GM18498 (cell line): ENCODE measurements at regions not wholly inside any gene's neighbourhood (a gene's known extent, or its start where the extent isn't known, plus 50 kb on each side); places are given as distances from the start of the nearest gene placed in this dataset.
"Not testable (repeated sequence)": the region's sequence is repeated elsewhere in the genome, so short reads cannot be mapped to it uniquely, and the experiment has no call there.

ENCODE experiments used
- ATAC-seq: cut with Tn5 transposase; IDR thresholded peaks from one replicate; pipeline ENCODE4 v1.9.1; 2021; ENCODE audit warnings: mild to moderate bottlenecking, moderate library complexity; ENCODE audit not compliant: unreplicated experiment

DNA sequence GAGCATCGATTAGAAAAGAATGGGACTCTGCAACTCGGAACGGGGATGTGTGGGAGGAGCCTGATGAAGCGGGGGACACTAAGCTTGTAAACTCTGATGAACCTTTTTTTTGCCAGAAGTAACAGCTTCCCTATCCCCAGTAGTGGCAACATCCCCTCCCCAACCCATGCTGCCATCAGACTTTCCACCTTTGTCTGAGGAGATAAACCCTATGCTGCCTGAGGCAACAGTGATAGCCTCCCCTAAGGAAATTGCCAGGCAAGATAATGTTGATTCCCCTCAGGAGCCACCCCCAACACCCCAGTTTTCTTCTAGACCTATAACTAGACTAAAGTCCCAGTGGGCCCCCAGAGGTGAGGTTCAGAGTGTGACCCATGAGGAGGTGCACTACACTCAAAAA, 173.7 kb downstream of the AKR1D1 start:
- ATAC-seq, result no peak

DNA sequence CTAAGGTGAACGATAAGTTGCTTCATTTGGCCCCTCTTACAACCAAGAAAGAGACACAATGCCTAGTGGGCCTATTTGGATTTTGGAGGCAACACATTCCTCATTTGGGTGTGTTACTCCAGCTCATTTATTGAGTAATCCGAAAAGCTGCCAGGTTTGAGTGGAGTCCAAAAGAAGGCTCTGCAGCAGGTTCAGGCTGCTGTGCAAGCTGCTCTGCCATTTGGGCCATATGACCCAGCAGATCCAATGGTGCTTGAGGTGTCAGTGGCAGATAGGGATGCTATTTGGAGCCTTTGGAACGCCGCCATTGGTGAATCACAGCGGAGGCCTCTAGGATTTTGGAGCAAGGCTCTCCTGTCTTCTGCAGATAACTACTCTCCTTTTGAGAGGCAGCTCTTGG, 176.4 kb downstream of the AKR1D1 start:
- ATAC-seq, result not testable (repeated sequence)

- ATAC-seq, result no peak
Measured at GRCh38 chr7:138254444-138254843, 178.2 kb downstream of the AKR1D1 start.

DNA sequence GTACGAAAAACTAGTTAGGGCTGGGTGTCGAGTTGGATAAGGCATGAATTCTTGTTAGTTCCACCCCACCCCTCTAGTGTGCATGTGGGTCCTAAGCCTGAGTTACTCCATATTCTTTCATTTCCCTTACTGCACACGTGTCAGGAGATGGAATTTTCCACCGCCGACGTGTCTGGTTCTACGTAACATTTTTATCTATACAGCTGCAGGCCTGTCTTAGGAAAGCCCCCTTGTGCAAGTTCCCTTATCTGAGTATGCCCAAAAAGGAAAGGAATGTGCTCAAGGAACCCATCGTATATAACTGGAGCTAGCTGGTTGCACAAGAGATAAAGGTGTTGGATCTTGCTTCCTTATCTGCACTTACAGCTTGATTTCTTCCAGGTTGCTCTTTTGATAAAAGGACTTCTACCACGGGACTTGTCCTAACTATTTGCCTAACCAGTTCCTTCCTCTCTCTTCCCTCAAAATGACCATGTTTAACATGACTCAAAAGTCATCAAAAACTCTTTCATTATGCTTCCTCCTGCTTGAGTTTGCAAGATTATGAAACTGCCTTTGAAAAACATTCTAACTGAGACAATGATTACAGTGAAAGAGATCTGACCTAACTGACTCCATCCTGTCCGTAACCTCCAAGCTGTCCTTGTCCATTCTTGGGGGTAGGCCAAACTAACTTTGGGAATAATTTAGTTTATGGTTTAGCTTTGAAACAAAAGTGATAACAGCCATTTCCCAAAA, 181.4 kb downstream of the AKR1D1 start:
- ATAC-seq, result no peak

DNA sequence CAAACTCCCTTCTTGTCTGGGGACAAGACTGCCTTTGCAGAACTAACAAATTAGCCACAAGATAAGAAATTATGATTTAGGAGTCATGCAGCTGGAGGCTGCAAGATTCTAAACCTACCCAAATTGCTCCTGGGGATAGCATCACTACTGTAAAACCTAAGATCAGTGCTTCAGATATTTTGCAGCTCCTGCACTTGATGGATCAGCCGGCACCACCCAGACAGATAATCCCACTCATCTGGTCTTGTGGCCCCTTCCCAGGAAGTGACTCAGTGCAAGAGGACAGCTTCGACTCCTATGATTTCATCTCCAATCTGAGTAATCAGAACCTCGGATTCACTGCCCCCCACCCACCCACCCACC, 181.9 kb downstream of the AKR1D1 start:
- no peak for ATAC-seq

DNA sequence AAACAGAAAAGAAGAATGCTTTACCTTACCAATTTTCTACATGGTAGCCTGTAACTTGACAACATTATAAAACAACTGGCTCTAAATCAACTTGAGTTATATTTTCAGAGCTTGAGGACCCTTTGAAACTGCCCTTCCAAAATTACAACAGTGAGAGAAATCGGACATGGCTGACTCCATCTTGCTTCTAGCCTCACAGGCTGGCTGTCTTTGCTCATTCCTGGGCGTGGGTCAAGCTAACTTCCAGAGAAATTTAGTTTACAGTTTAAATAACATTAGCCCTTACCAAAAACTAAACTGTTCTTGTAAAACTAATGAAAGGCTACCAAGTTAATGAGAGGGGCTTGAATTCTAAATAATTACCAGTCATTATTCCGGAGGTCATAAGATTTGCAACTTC, 183.4 kb downstream of the AKR1D1 start:
- no peak for ATAC-seq

DNA sequence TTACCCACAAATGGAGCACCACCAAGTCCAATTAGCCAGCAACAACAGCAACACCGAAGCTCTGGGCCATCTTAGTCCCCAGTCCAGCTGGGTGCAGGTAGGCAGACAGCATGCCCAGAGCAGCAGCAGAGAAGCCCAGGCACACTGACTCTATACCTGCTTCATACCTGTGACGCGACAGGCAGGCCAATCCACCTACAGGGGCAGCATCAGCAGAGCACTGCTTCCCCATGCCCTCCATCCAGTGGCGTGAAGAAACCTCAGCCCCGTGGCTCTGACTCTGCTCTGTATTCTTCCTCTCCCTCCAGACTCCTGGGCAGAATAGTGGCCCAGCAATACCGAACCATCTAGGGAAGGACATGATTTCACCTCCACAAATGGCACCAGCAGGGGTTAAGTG, 191.7 kb downstream of the AKR1D1 start:
- ATAC-seq, result no peak

DNA sequence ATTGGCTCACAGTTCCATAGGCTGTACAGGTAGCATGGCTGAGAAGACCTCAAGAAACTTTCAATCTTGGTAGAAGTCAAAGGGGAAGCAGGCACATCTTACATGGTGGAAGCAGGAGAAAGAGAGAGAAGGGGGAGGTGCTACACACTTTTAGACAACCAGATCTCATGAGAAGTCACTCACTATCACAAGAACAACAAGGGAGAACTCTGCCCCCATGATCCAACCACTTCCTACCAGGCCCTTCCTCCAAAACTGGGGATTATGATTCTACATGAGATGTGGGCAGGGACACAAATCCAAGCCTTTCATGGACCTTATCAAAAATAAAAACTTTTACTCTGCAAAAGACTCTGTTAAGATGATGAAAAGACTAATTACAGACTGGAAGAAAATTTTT, 183.2 kb upstream of the TRIM24 start:
- no peak for ATAC-seq

GRCh38 chr7:138278601-138279000, 181.5 kb upstream of the TRIM24 start:
- no peak for ATAC-seq

- ATAC-seq, result no peak
Measured at GRCh38 chr7:138282997-138283396, 177.1 kb upstream of the TRIM24 start.

- no peak for ATAC-seq
Measured at GRCh38 chr7:138285129-138285528, 174.9 kb upstream of the TRIM24 start.

DNA sequence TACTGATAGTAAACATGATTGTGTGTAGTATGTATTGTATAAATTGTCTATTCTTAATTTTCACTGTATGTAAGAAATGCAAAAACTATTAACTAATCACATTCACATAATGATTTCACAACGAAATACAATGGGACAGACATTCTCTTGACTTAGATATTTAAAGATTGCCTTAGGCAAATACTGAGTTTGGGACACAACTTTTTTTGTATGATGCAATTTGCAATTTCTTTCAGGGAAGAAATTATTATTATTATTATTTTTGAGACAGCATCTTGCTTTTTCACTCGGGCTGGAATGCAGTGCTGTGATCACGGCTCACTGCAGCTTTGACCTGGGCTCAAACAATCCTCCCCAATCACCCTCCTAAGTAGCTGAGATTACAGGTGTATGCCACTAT, 173.2 kb upstream of the TRIM24 start:
- no peak for ATAC-seq

DNA sequence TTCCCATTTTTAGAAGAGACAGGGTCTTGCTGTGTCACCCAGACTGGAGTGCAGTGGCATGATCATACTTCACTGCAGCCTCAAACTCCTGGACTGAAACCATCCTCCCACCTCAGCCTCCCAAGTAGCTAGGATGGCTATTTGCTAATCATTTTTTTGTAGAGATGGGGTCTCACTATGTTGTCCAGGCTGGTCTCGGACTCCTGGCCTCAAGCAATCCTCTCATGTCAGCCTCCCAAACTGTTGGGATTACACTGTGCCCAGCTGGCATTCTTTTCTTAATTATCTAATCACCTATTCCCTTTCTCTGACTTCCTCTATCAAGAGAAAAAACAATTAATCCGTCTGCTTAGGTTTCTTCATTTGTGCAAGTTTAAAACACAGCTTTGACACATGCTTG, 172.5 kb upstream of the TRIM24 start:
- no peak for ATAC-seq

DNA sequence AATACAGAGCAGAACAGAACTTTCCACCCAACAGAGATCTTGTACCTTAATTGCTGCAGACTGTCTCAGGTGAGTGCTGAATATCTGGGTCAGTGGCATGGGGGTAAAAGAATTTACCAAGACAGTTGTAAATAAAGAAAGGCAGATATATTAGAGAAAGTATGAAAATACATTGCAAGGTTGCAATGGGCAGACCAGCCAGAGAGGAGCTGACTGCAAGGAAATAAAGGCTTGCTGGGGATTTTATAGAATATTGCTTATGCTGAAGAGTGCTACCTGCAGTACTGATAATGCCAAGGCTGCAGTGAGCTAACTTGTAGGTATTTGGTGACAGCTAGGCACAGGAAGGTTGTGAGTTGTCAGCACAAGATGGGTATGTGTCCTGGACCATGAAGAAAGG, 171.0 kb upstream of the TRIM24 start:
- ATAC-seq, result no peak

DNA sequence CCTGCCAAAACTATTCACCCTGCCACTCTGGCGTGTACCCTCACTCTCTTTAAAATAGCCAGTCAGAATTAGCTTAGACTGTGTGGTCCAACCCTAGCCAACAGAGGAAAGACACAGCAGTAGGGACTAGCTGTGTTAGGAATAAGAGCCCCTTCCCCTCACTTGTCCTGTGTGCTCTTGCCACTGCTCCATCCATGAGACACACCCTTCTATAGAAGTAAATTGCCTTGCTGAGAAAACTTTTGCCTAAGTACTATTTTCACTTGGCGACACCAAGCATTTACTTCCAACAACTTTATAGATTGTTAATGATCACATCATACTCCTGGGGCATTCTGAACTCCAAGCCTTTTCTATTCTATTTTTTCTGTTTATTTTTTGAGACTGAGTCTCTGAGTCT, 170.2 kb upstream of the TRIM24 start:
- ATAC-seq, result no peak

DNA sequence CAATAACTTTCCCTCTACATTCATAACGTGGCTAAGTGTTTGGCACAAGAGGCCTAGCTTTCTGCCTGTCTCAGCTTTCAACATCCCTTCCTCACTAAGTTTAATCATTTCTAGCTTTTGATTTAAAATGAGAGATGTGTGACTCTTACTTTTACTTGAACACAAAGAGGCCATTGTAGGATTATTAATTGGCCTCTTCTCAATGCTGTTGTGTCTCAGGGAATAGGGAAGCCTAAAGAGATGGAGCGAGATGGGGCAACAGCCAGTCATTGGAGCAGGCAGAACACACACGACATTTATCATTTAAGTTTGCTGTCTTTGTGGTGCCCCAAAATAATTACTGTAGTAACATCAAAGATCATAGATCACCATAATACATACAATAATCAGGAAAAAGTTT, 167.1 kb upstream of the TRIM24 start:
- no peak for ATAC-seq

- peak; percentile 80 for ATAC-seq
Measured at GRCh38 chr7:138295049-138295637, 164.9 kb upstream of the TRIM24 start.

DNA sequence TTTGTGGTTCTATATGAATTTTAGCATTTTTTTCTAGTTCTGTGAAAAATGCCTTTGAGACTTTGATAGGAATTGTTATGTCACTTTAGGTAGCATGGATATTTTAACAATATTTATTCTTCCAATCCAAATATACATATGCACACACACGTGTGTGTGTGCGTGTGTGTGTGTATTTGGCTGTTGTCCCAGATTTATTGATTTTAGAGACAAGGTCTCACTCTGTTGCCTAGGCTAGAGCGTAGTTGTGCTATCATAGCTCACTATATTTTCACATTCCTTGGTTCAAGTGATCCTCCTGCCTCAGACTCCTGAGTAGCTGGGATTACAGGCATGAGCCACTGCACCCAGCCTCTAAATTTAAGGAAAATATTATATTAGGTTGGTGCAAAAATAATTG, 162.5 kb upstream of the TRIM24 start:
- ATAC-seq, result no peak

- ATAC-seq, result no peak
Measured at GRCh38 chr7:138299066-138299465, 161.0 kb upstream of the TRIM24 start.

- no peak for ATAC-seq
Measured at GRCh38 chr7:138303230-138304070, 156.6 kb upstream of the TRIM24 start.

- ATAC-seq, result no peak
Measured at GRCh38 chr7:138304071-138304320, 156.1 kb upstream of the TRIM24 start.

- no peak for ATAC-seq
Measured at GRCh38 chr7:138307633-138308032, 152.4 kb upstream of the TRIM24 start.
